PC-3 (cell line): ENCODE measurements at regions not wholly inside any gene's neighbourhood (a gene's known extent, or its start where the extent isn't known, plus 50 kb on each side); places are given as distances from the start of the nearest gene placed in this dataset.

Experiments
- CTCF ChIP-seq: fragments of 300-600 bp; sonication (generic); conservative IDR thresholded peaks from 2 replicates; pipeline ENCODE4 v1.5.1; 2017; ENCODE audit warnings: antibody characterized with exemption, low read depth, mild to moderate bottlenecking, low read length
- EZH2 ChIP-seq: fragments of 300-600 bp; sonication (generic); IDR thresholded peaks from one replicate; pipeline ENCODE4 v1.6.1; 2017; ENCODE audit warnings: antibody characterized with exemption, mild to moderate bottlenecking, low read length; ENCODE audit not compliant: unreplicated experiment

GRCh38 chr12:105485921-105486320, 155.4 kb downstream of the C12orf75 start:
- TF ChIP-seq CTCF (no peak), EZH2 (no peak)
